GM12878 (cell line): ENCODE measurements at regions not wholly inside any gene's neighbourhood (a gene's known extent, or its start where the extent isn't known, plus 50 kb on each side); places are given as distances from the start of the nearest gene placed in this dataset.

ENCODE experiments used
- ASH2L ChIP-seq: fragments of 300-600, 200-600 bp; sonication (generic); IDR thresholded peaks from 2 replicates; pipeline ENCODE4 v1.6.1; 2017; ENCODE audit warnings: low read depth, mild to moderate bottlenecking, borderline replicate concordance
- CEBPB ChIP-seq, 2 experiments: fragments of 150-350 bp in 1 of 2; IDR thresholded peaks; 2 replicates each; pipeline ENCODE4 v1.6.1; 2012 to 2014; ENCODE audit warnings: low read depth in 2 of 2, low read length in 2 of 2, borderline replicate concordance in 1 of 2, inconsistent platforms in 1 of 2
- CHD4 ChIP-seq: fragments of 200-600 bp; sonication (generic); IDR thresholded peaks from 2 replicates; pipeline ENCODE4 v1.6.1; 2016; ENCODE audit warnings: mild to moderate bottlenecking
- CTCF ChIP-seq, 3 experiments: IDR thresholded peaks in 2 of 3; conservative IDR thresholded peaks in 1 of 3; 2 replicates each; pipeline ENCODE4 v1.5.1; 2011; ENCODE audit warnings: low read depth in 3 of 3, low read length in 3 of 3, mild to moderate bottlenecking in 3 of 3, control low read depth in 2 of 3, moderate library complexity in 2 of 3, inconsistent platforms in 1 of 3, mixed read lengths in 1 of 3; ENCODE audit not compliant: control insufficient read depth in 2 of 3, insufficient read depth in 1 of 3; ENCODE audit errors: extremely low read depth in 1 of 3
- FOS ChIP-seq: IDR thresholded peaks from 3 replicates; pipeline ENCODE4 v1.6.1; 2011; ENCODE audit warnings: borderline replicate concordance; ENCODE audit not compliant: insufficient read length; ENCODE audit errors: extremely low read depth
- KDM1A ChIP-seq: fragments of 200-600 bp; sonication (generic); IDR thresholded peaks from 2 replicates; pipeline ENCODE4 v1.6.1; 2016; ENCODE audit warnings: borderline replicate concordance
- PAX5 ChIP-seq: IDR thresholded peaks from 2 replicates; pipeline ENCODE4 v1.6.1; 2011; ENCODE audit warnings: low read depth, low read length, borderline replicate concordance
- POLR2A ChIP-seq: IDR thresholded peaks from 2 replicates; pipeline ENCODE4 v1.6.1; 2011; ENCODE audit warnings: low read depth, mild to moderate bottlenecking, low read length
- POLR2AphosphoS5 ChIP-seq: IDR thresholded peaks from 2 replicates; pipeline ENCODE4 v1.6.1; 2011; ENCODE audit warnings: mild to moderate bottlenecking, low read length, inconsistent platforms
- RCOR1 ChIP-seq: conservative IDR thresholded peaks from 2 replicates; pipeline ENCODE4 v1.6.1; 2012; ENCODE audit warnings: low read depth, low read length, improper control_type of control experiment
- RELB ChIP-seq: fragments of 450-650 bp; IDR thresholded peaks from 2 replicates; pipeline ENCODE4 v1.6.1; 2017; ENCODE audit warnings: low read depth, mild to moderate bottlenecking, moderate library complexity
- TF ChIP-seq, protein P1 (sequence below): fragments of 450-650 bp; IDR thresholded peaks from 2 replicates; pipeline ENCODE4 v1.6.1; 2017; ENCODE audit warnings: mild to moderate bottlenecking

GRCh38 chr1:208921259-208921658 is 662.3 kb upstream of the CAMK1G start:
- TF ChIP-seq CHD4 (no peak), CTCF (IDR thresholded peaks at IDR 0.05 in 2 of 3, conservative IDR thresholded peaks at IDR 0.05 in 1 of 3; ENCODE audit: control insufficient read depth in 2 of 3, extremely low read depth in 1 of 3, insufficient read depth in 1 of 3, low read depth in 3 of 3, low read length in 3 of 3) (no peak), CEBPB (IDR thresholded peaks at IDR 0.05; ENCODE audit: borderline replicate concordance in 1 of 2, low read depth in 2 of 2, low read length in 2 of 2) (no peak), POLR2A (no peak), RCOR1 (no peak), KDM1A (no peak), POLR2AphosphoS5 (no peak), PAX5 (no peak), RELB (no peak), ASH2L (no peak), FOS (no peak)
- TF ChIP-seq, protein P1, sequence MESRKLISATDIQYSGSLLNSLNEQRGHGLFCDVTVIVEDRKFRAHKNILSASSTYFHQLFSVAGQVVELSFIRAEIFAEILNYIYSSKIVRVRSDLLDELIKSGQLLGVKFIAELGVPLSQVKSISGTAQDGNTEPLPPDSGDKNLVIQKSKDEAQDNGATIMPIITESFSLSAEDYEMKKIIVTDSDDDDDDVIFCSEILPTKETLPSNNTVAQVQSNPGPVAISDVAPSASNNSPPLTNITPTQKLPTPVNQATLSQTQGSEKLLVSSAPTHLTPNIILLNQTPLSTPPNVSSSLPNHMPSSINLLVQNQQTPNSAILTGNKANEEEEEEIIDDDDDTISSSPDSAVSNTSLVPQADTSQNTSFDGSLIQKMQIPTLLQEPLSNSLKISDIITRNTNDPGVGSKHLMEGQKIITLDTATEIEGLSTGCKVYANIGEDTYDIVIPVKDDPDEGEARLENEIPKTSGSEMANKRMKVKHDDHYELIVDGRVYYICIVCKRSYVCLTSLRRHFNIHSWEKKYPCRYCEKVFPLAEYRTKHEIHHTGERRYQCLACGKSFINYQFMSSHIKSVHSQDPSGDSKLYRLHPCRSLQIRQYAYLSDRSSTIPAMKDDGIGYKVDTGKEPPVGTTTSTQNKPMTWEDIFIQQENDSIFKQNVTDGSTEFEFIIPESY, result no peak
